Right lobe of liver (tissue), 6 donors: ENCODE measurements at regions not wholly inside any gene's neighbourhood (a gene's known extent, or its start where the extent isn't known, plus 50 kb on each side); places are given as distances from the start of the nearest gene placed in this dataset.

Experiments
- ATAC-seq, 4 donors: fragments of 200-7000 bp; cut with Tn5 transposase; one replicate each; pipeline ENCODE4 v1.9.1; 2020; ENCODE audit warnings: mild to moderate bottlenecking in 4 of 4, moderate library complexity in 4 of 4
- DNase-seq, 3 donors: peaks; one replicate each; pipeline ENCODE4 v3.0.0-alpha.2; 2020
- H3K27ac ChIP-seq, 3 donors: fragments of 200-600 bp; one replicate each; pipeline ENCODE4 v1.8.0; 2022
- H3K27me3 ChIP-seq, 2 donors: fragments of 200-600 bp; one replicate each; pipeline ENCODE4 v1.8.0; 2022
- H3K36me3 ChIP-seq, 4 donors: fragments of 200-600 bp; sonication (generic) in 1 of 4; one replicate each; pipeline versions ENCODE4 v1.5.1 to v1.8.0; 2017 to 2022; ENCODE audit warnings: control low read depth in 1 of 4
- H3K4me1 ChIP-seq, 4 donors: fragments of 200-600 bp; sonication (generic) in 1 of 4; one replicate each; pipeline versions ENCODE4 v1.5.1 to v1.8.0; 2017 to 2022; ENCODE audit warnings: control low read depth in 1 of 4
- H3K4me3 ChIP-seq, 3 donors: fragments of 200-600 bp; one replicate each; pipeline ENCODE4 v1.8.0; 2022
- H3K9me3 ChIP-seq, 4 donors: fragments of 200-600 bp; sonication (generic) in 1 of 4; one replicate each; pipeline versions ENCODE4 v1.5.1 to v1.8.0; 2017 to 2022; ENCODE audit warnings: control low read depth in 1 of 4
- POLR2A ChIP-seq: fragments of 450-650 bp; IDR thresholded peaks from one replicate; pipeline ENCODE4 v1.6.1; 2017; ENCODE audit warnings: antibody characterized with exemption, mild to moderate bottlenecking
- WGBS: methylation state at CpG from one replicate; pipeline ENCODE4 v1.1.6; 2018; ENCODE audit warnings: low coverage, low lambda C conversion rate; ENCODE audit not compliant: insufficient coverage; ENCODE audit errors: missing lambda C conversion rate; 5-methylcytosine and 5-hydroxymethylcytosine counted together
- intact Hi-C, 2 donors: fragments of 100-400 bp; cut with DNase I; formaldehyde crosslinking; loops; one replicate each; pipeline versions ENCODE4 v1.11.2 to v1.14.1; 2022
- TF ChIP-seq, protein P1 (sequence below), 4 donors: fragments of 200-600 bp in 3 of 4; fragments of 450-650 bp in 1 of 4; IDR thresholded peaks; one replicate each; pipeline versions ENCODE4 v1.5.1 to v1.8.0; 2016 to 2022; ENCODE audit warnings: antibody characterized with exemption in 4 of 4, mild to moderate bottlenecking in 2 of 4
- donor health status: DM: no; HTN: yes; CAD: no.
- donor health status: DM: no; HTN: no; CAD: no.
- donor health status: DM: no; HTN: no; CAD: no.
- donor health status: DM: no; HTN: yes; CAD: no.
- donor health status: DM: no; HTN: yes; CAD: no.

DNA sequence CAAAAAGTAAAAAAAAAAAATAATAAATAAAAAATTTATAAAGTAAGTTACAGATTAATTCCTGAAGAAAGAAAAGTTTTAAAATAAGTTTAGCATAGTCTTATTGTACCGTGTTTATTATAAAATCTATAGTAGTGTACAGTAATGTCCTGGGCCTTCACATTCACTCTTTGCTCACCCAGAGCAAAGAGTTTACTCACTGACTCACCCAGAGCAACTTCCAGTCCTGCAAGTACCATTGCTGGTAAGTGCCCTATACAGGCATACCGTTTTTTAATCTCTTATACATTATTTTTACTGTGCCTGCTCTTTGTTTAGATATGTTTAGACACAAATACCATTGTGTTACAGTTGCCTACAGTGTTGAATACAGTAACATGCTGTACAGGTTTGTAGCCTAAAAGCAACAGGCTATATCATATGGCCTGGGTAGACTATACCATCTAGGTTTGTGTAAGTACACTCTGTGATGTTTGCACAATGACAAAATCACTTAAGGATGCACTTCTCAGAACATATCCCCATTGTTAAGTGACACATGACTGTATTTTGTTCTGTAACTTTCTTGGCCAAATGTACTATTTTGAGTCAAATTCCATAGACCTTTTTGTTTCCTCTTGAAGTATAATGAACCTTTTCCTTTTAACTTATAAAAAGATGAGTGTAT, 199.0 kb upstream of the NUDT6 start:
- WGBS, result 90% methylated on average over 2 of the region's 2 CpGs
- Histone ChIP-seq H3K9me3 (no peaks in the 10 kb centered on the region), H3K4me1 (no peaks in the 10 kb centered on the region), H3K27ac (no peak overlapping the region), H3K27me3 (no peaks in the 10 kb centered on the region), H3K36me3 (no peaks in the 10 kb centered on the region), H3K4me3 (no peak overlapping the region)
- ATAC-seq (no peak), DNase-seq (no peak)
- no peak for TF ChIP-seq POLR2A
- TF ChIP-seq, protein P1, sequence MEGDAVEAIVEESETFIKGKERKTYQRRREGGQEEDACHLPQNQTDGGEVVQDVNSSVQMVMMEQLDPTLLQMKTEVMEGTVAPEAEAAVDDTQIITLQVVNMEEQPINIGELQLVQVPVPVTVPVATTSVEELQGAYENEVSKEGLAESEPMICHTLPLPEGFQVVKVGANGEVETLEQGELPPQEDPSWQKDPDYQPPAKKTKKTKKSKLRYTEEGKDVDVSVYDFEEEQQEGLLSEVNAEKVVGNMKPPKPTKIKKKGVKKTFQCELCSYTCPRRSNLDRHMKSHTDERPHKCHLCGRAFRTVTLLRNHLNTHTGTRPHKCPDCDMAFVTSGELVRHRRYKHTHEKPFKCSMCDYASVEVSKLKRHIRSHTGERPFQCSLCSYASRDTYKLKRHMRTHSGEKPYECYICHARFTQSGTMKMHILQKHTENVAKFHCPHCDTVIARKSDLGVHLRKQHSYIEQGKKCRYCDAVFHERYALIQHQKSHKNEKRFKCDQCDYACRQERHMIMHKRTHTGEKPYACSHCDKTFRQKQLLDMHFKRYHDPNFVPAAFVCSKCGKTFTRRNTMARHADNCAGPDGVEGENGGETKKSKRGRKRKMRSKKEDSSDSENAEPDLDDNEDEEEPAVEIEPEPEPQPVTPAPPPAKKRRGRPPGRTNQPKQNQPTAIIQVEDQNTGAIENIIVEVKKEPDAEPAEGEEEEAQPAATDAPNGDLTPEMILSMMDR (IDR thresholded peaks at IDR 0.05), result no peak
- intact Hi-C loops, result no loop called here

DNA sequence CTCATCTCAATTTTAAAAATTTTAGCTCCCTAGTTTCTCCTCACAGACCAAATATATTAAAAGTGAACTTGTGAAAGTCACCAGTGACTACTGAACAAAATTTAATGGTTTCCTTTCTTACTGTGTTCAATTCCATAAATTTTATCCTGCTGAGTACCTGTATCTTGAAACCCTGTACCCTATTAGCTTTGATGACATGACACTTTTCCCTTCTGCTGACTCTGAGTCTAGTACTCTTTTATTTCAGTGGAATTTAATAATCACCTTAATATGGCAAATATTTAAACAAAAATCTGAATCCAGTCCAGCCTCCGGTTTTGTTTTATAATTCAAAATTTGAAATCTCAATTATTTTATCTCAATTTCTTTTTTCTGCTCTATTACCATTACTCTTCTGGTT, 203.1 kb upstream of the NUDT6 start:
- WGBS, result 92% methylated on average over 1 of the region's 1 CpG
- no peak overlapping the region for H3K27ac ChIP-seq
- H3K36me3 ChIP-seq, result no peaks in the 10 kb centered on the region
- ATAC-seq (no peak), DNase-seq (no peak)
- H3K4me3 ChIP-seq, result no peak overlapping the region
- no peaks in the 10 kb centered on the region for H3K4me1 ChIP-seq
- TF ChIP-seq, protein P1 (IDR thresholded peaks at IDR 0.05), result no peak
- TF ChIP-seq POLR2A, result no peak
- intact Hi-C loops, result no loop called here
- H3K27me3 ChIP-seq, result no peaks in the 10 kb centered on the region
- no peaks in the 10 kb centered on the region for H3K9me3 ChIP-seq

DNA sequence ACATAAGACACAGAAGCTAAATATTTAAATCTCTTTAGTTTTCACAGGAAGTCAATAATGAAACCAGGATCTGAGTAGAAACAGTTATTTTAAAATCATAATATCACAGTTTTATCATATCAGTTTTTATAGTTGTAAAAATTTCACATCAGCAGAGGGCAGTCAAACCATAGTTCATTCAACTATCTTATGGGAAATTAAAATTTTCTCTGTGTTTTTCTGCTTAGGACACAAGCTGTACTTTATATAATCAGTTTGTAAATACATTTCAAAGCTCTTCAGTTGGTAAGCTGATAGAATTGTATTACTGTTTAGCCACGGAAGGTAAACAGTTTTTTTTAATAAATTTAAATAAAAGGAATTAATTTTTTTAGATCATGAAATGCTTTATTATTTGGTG, 204.8 kb upstream of the NUDT6 start:
- Histone ChIP-seq H3K27ac (no peak overlapping the region), H3K27me3 (no peaks in the 10 kb centered on the region), H3K4me1 (no peaks in the 10 kb centered on the region), H3K36me3 (no peaks in the 10 kb centered on the region), H3K4me3 (no peak overlapping the region), H3K9me3 (no peaks in the 10 kb centered on the region)
- TF ChIP-seq, protein P1 (IDR thresholded peaks at IDR 0.05), result peak in 3 of 4 donors; percentile 24
- TF ChIP-seq POLR2A, result no peak
- 46% methylated on average over 1 of the region's 1 CpG for WGBS
- DNase-seq (no peak), ATAC-seq (peak in 3 of 4 donors; percentile 28 to 42 (median 36))
- intact Hi-C loops, result no loop called here

DNA sequence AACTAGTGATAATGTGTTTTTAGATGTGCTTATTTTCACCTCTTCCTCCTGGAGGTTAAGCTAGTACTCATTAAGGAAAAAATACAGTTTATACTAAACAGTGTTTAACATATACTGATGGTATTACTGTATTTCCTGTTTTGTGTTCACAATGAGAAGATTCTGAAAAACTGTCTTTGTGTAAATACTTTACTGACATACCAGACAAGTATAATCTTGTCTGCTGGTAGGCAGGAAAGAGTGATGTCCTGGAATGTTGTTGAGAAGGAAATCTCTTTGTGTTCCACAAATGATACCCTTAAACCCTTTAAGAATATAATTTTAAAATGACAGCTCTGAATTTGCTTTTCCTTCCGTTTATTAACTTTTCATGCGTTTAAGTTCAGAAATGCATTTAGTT, 205.5 kb upstream of the NUDT6 start:
- intact Hi-C loops, result no loop called here
- no peak for TF ChIP-seq POLR2A
- TF ChIP-seq, protein P1 (IDR thresholded peaks at IDR 0.05), result no peak
- Histone ChIP-seq H3K4me3 (no peak overlapping the region), H3K4me1 (no peaks in the 10 kb centered on the region), H3K27me3 (no peaks in the 10 kb centered on the region), H3K9me3 (no peaks in the 10 kb centered on the region), H3K36me3 (no peaks in the 10 kb centered on the region), H3K27ac (no peak overlapping the region)
- peak in 3 of 4 donors; percentile 24 to 72 (median 47) for ATAC-seq
- no peak for DNase-seq
- WGBS, result 70% methylated on average over 2 of the region's 2 CpGs
